ENCODE measurements at regions not wholly inside any gene's neighbourhood (a gene's known extent, or its start where the extent isn't known, plus 50 kb on each side); places are given as distances from the start of the nearest gene placed in this dataset.

DNA sequence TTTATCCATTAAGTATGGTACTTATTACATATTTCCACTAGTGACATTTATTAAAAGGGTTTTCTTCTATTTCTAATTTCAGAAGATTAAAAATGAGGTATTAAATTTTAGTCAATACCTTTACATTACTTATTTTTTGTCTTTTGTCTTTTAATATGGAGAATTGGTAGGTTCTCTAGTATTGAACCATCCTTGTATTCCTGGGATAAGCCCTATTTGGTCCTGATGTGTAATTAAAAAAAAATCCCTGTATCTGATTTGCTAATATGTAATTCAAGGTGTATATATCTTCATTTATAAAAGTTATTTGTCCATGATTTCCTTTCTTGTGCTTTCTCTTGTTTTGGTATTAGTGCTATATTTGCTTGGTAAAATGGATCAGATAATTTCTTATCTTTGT, 153.7 kb downstream of the TRMT11 start:
- no peak overlapping the region for H3K27ac ChIP-seq (ENCODE audit: low read depth, low read length)
- H3F3A ChIP-seq (ENCODE audit: insufficient read depth): no peaks in the 10 kb centered on the region
- no peak overlapping the region for H3K9ac ChIP-seq (ENCODE audit: low read length)
- no peaks in the 10 kb centered on the region for H3K79me2 ChIP-seq (ENCODE audit: insufficient read depth, low read length)
- no peak overlapping the region for H3K4me3 ChIP-seq (ENCODE audit: insufficient read depth, low read length, poor library complexity, severe bottlenecking)
- H3K9me2 ChIP-seq (replicated peaks; ENCODE audit: insufficient read depth, low read length): no peaks in the 10 kb centered on the region
- H3K9me3 ChIP-seq (ENCODE audit: insufficient read depth, low read length): no peaks in the 10 kb centered on the region
- no peak overlapping the region for H3K4me2 ChIP-seq (ENCODE audit: low read depth, low read length, poor library complexity, severe bottlenecking)
- TF ChIP-seq, protein P1, sequence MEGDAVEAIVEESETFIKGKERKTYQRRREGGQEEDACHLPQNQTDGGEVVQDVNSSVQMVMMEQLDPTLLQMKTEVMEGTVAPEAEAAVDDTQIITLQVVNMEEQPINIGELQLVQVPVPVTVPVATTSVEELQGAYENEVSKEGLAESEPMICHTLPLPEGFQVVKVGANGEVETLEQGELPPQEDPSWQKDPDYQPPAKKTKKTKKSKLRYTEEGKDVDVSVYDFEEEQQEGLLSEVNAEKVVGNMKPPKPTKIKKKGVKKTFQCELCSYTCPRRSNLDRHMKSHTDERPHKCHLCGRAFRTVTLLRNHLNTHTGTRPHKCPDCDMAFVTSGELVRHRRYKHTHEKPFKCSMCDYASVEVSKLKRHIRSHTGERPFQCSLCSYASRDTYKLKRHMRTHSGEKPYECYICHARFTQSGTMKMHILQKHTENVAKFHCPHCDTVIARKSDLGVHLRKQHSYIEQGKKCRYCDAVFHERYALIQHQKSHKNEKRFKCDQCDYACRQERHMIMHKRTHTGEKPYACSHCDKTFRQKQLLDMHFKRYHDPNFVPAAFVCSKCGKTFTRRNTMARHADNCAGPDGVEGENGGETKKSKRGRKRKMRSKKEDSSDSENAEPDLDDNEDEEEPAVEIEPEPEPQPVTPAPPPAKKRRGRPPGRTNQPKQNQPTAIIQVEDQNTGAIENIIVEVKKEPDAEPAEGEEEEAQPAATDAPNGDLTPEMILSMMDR (IDR thresholded peaks at IDR 0.05; ENCODE audit: insufficient read depth, low read length, poor library complexity, severe bottlenecking): no peak
- no peak for TF ChIP-seq EZH2phosphoT487 (conservative IDR thresholded peaks at IDR 0.05; ENCODE audit: low read length)
- H2AFZ ChIP-seq (ENCODE audit: low read depth, low read length, severe bottlenecking): no peak overlapping the region
- H3K36me3 ChIP-seq (ENCODE audit: low read length): peaks cover 3% of the 10 kb centered on the region; the same call in 1 of the 2 replicates
- H4K20me1 ChIP-seq (ENCODE audit: low read depth, low read length): no peaks in the 10 kb centered on the region
- no peaks in the 10 kb centered on the region for H3K27me3 ChIP-seq (ENCODE audit: low read length)

DNA sequence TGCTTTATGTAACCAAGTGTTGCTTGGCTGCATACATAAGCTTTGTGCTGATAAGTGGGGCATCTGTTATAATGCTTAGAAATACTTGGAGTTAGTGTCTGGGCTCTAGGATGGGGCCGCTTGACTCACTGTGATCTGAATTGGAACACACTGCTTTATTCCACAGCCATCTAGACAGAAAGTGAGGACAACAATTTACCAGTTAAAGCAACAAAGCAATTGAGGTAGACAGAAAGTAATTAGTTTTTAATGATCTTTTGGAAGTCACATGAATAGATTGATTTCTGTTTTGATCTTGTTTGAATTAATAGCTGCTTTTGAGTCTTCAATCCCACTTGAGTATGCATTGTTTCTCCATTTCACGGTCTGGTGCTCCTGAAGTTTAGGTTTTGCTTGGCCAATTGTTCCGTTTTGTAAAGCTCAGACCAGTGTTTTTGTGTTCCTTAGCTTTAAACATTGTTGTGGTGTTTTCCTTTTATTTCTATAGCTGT, 157.5 kb downstream of the TRMT11 start:
- no peak overlapping the region for H3K4me3 ChIP-seq (ENCODE audit: insufficient read depth, low read length, poor library complexity, severe bottlenecking)
- no peaks in the 10 kb centered on the region for H3K79me2 ChIP-seq (ENCODE audit: insufficient read depth, low read length)
- H4K20me1 ChIP-seq (ENCODE audit: low read depth, low read length): no peaks in the 10 kb centered on the region
- no peak overlapping the region for H3K27ac ChIP-seq (ENCODE audit: low read depth, low read length)
- H2AFZ ChIP-seq (ENCODE audit: low read depth, low read length, severe bottlenecking): no peak overlapping the region
- H3K9me2 ChIP-seq (replicated peaks; ENCODE audit: insufficient read depth, low read length): no peaks in the 10 kb centered on the region
- no peak overlapping the region for H3K4me2 ChIP-seq (ENCODE audit: low read depth, low read length, poor library complexity, severe bottlenecking)
- no peaks in the 10 kb centered on the region for H3K27me3 ChIP-seq (ENCODE audit: low read length)
- H3K36me3 ChIP-seq (ENCODE audit: low read length): peaks cover 3% of the 10 kb centered on the region; the same call in 1 of the 2 replicates
- TF ChIP-seq, protein P1 (IDR thresholded peaks at IDR 0.05; ENCODE audit: insufficient read depth, low read length, poor library complexity, severe bottlenecking): no peak
- no peak overlapping the region for H3K9ac ChIP-seq (ENCODE audit: low read length)
- H3F3A ChIP-seq (ENCODE audit: insufficient read depth): no peaks in the 10 kb centered on the region
- no peaks in the 10 kb centered on the region for H3K9me3 ChIP-seq (ENCODE audit: insufficient read depth, low read length)

DNA sequence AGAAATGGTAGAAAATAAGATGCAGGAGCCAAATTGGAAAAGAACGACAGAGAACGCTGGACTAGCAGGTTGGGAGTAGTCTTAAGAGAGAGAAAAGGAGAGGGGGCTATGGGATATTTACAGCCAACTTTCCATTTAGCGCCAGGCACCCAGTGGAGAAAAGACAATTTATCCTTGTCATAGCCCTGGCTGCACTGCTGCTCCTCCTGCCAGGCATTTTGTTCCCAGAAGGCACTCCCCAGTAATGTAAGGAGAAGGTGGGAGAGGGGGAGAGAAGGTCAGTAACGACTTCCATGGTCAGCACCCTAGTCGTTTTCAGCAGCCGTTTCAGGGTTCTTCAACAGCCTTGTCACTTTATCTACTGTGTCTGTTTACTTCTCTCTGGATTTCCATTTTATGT, 159.0 kb downstream of the TRMT11 start:
- Histone ChIP-seq H3K9me2 (replicated peaks; ENCODE audit: insufficient read depth, low read length) (no peaks in the 10 kb centered on the region), H4K20me1 (ENCODE audit: low read depth, low read length) (no peaks in the 10 kb centered on the region), H3K27ac (ENCODE audit: low read depth, low read length) (no peak overlapping the region), H3K4me3 (ENCODE audit: insufficient read depth, low read length, poor library complexity, severe bottlenecking) (no peak overlapping the region), H3K79me2 (ENCODE audit: insufficient read depth, low read length) (no peaks in the 10 kb centered on the region), H3K9me3 (ENCODE audit: insufficient read depth, low read length) (no peaks in the 10 kb centered on the region), H3K9ac (ENCODE audit: low read length) (no peak overlapping the region), H3F3A (ENCODE audit: insufficient read depth) (no peaks in the 10 kb centered on the region), H2AFZ (ENCODE audit: low read depth, low read length, severe bottlenecking) (no peak overlapping the region), H3K4me2 (ENCODE audit: low read depth, low read length, poor library complexity, severe bottlenecking) (no peak overlapping the region), H3K27me3 (ENCODE audit: low read length) (no peaks in the 10 kb centered on the region), H3K36me3 (ENCODE audit: low read length) (peaks cover 3% of the 10 kb centered on the region; the same call in 1 of the 2 replicates)
- no peak for TF ChIP-seq EZH2phosphoT487 (conservative IDR thresholded peaks at IDR 0.05; ENCODE audit: low read length)
- TF ChIP-seq, protein P1 (IDR thresholded peaks at IDR 0.05; ENCODE audit: insufficient read depth, low read length, poor library complexity, severe bottlenecking): no peak
